IMR-90 (cell line): ENCODE measurements at regions not wholly inside any gene's neighbourhood (a gene's known extent, or its start where the extent isn't known, plus 50 kb on each side); places are given as distances from the start of the nearest gene placed in this dataset.

ENCODE experiments used
- ATAC-seq: fragments of 200-7000 bp; cut with Tn5 transposase; 2 replicates; pipeline ENCODE4 v1.9.1; 2020; ENCODE audit warnings: low read depth, mild to moderate bottlenecking, moderate library complexity
- BruUV-seq: library from RNA; stranded (reverse); fragments of 400-500 nt; replicated peaks from 2 replicates; lab custom pipeline; 2021; lab: Mats Ljungman, UMichigan
- CTCF ChIA-PET: fragments of 300-600 bp; formaldehyde crosslinking; extraction: SDS; loops from one replicate; lab custom pipeline; 2021; ENCODE audit warnings: antibody characterized with exemption; lab: Yijun Ruan, JAX
- POLR2A ChIA-PET: fragments of 300-600 bp; sonication (Branson Sonifier 250); formaldehyde crosslinking; loops from one replicate; lab custom pipeline; 2022; ENCODE audit warnings: antibody characterized with exemption; ENCODE audit not compliant: unreplicated experiment; lab: Charles Lee
- DNase-seq: peaks from one replicate; pipeline ENCODE4 v3.0.0; 2013
- H2AFZ ChIP-seq: replicated peaks from 2 replicates; pipeline ENCODE3; 2013; ENCODE audit warnings: low read length, mild to moderate bottlenecking; ENCODE audit not compliant: poor library complexity
- H2AK5ac ChIP-seq: 2 replicates; pipeline ENCODE4 v1.6.1; 2013; ENCODE audit warnings: low read depth, low read length, inconsistent platforms
- H2AK9ac ChIP-seq: replicated peaks from 2 replicates; pipeline ENCODE3; 2013; ENCODE audit warnings: mild to moderate bottlenecking, low read depth, low read length, moderate library complexity; ENCODE audit not compliant: poor library complexity
- H2BK120ac ChIP-seq: 2 replicates; pipeline ENCODE4 v1.6.1; 2013; ENCODE audit warnings: low read depth, low read length, inconsistent platforms
- H2BK15ac ChIP-seq: 3 replicates; pipeline ENCODE4 v1.6.1; 2013; ENCODE audit warnings: low read depth, low read length, inconsistent platforms
- H2BK20ac ChIP-seq: 2 replicates; pipeline ENCODE4 v1.6.1; 2013; ENCODE audit warnings: low read depth, mild to moderate bottlenecking, inconsistent platforms, low read length, moderate library complexity
- H2BK5ac ChIP-seq: 2 replicates; pipeline ENCODE4 v1.6.1; 2013; ENCODE audit warnings: mild to moderate bottlenecking, low read depth, low read length, inconsistent platforms; ENCODE audit not compliant: poor library complexity, severe bottlenecking
- H3K14ac ChIP-seq: replicated peaks from 2 replicates; pipeline ENCODE4 v1.6.1; 2013; ENCODE audit warnings: low read depth, low read length, inconsistent platforms
- H3K18ac ChIP-seq: 2 replicates; pipeline ENCODE4 v1.6.1; 2013; ENCODE audit warnings: low read depth, low read length, control low read depth
- H3K23ac ChIP-seq: 2 replicates; pipeline ENCODE4 v1.6.1; 2013; ENCODE audit warnings: low read depth, low read length, inconsistent platforms
- H3K27ac ChIP-seq: 2 replicates; pipeline ENCODE4 v1.5.1; 2013; ENCODE audit warnings: mild to moderate bottlenecking, control low read depth, low read length; ENCODE audit not compliant: insufficient read depth
- H3K27me3 ChIP-seq: 2 replicates; pipeline ENCODE4 v1.6.1; 2013; ENCODE audit warnings: low read length; ENCODE audit not compliant: control insufficient read depth, insufficient read depth
- H3K36me3 ChIP-seq: 2 replicates; pipeline ENCODE4 v1.6.1; 2013; ENCODE audit warnings: low read length, mixed read lengths; ENCODE audit not compliant: control insufficient read depth, insufficient read depth
- H3K4ac ChIP-seq: 2 replicates; pipeline ENCODE4 v1.6.1; 2013; ENCODE audit warnings: low read depth, low read length, inconsistent platforms
- H3K4me1 ChIP-seq: 2 replicates; pipeline ENCODE4 v1.6.1; 2013; ENCODE audit warnings: low read length, mixed read lengths; ENCODE audit not compliant: control insufficient read depth, insufficient read depth
- H3K4me2 ChIP-seq: 2 replicates; pipeline ENCODE4 v1.6.1; 2013; ENCODE audit warnings: low read depth, mild to moderate bottlenecking, control low read depth, low read length, moderate library complexity
- H3K4me3 ChIP-seq: 2 replicates; pipeline ENCODE4 v1.5.1; 2013; ENCODE audit warnings: low read depth, mild to moderate bottlenecking, control low read depth, low read length, moderate library complexity; ENCODE audit not compliant: insufficient read depth
- H3K56ac ChIP-seq: 2 replicates; pipeline ENCODE4 v1.6.1; 2013; ENCODE audit warnings: low read length, inconsistent platforms; ENCODE audit not compliant: insufficient read depth; ENCODE audit errors: extremely low read depth
- H3K79me1 ChIP-seq, 2 experiments: 2 replicates each; pipeline ENCODE4 v1.6.1; 2013; ENCODE audit warnings: low read length in 2 of 2, inconsistent platforms in 1 of 2, low read depth in 1 of 2
- H3K9ac ChIP-seq: 2 replicates; pipeline ENCODE4 v1.6.1; 2013; ENCODE audit warnings: low read depth, low read length, control low read depth
- H3K9me1 ChIP-seq: 2 replicates; pipeline ENCODE4 v1.6.1; 2013; ENCODE audit warnings: low read length, inconsistent platforms; ENCODE audit not compliant: insufficient read depth
- H3K9me3 ChIP-seq: 2 replicates; pipeline ENCODE4 v1.6.1; 2013; ENCODE audit warnings: low read length; ENCODE audit not compliant: control insufficient read depth, insufficient read depth
- H4K20me1 ChIP-seq: 2 replicates; pipeline ENCODE4 v1.6.1; 2013; ENCODE audit warnings: low read length, inconsistent platforms; ENCODE audit not compliant: insufficient read depth
- H4K5ac ChIP-seq: 2 replicates; pipeline ENCODE4 v1.6.1; 2013; ENCODE audit warnings: mild to moderate bottlenecking, low read depth, low read length, control low read depth
- H4K8ac ChIP-seq, 2 experiments: 2 replicates each; pipeline ENCODE4 v1.6.1; 2013; ENCODE audit warnings: low read depth in 2 of 2, low read length in 2 of 2, control low read depth in 1 of 2, inconsistent platforms in 1 of 2
- H4K91ac ChIP-seq: 2 replicates; pipeline ENCODE4 v1.6.1; 2013; ENCODE audit warnings: low read depth, low read length, inconsistent platforms; ENCODE audit not compliant: insufficient read depth
- BHLHE40 ChIP-seq: fragments of 150-350 bp; IDR thresholded peaks from 2 replicates; pipeline ENCODE4 v1.6.1; 2016; ENCODE audit warnings: mild to moderate bottlenecking, low read depth, low read length
- CEBPB ChIP-seq: IDR thresholded peaks from 2 replicates; pipeline ENCODE4 v1.6.1; 2012; ENCODE audit warnings: low read depth, low read length, improper control_type of control experiment
- CHD1 ChIP-seq: IDR thresholded peaks from 2 replicates; pipeline ENCODE4 v1.6.1; 2012; ENCODE audit warnings: low read depth, low read length, improper control_type of control experiment
- CTCF ChIP-seq: conservative IDR thresholded peaks from 2 replicates; pipeline ENCODE4 v1.5.1; 2012; ENCODE audit warnings: mild to moderate bottlenecking, low read depth, low read length, improper control_type of control experiment
- FOS ChIP-seq: fragments of 150-350 bp; IDR thresholded peaks from 2 replicates; pipeline ENCODE4 v1.6.1; 2016; ENCODE audit warnings: low read depth, low read length
- MAFK ChIP-seq: IDR thresholded peaks from 2 replicates; pipeline ENCODE4 v1.6.1; 2012; ENCODE audit warnings: low read depth, low read length, improper control_type of control experiment
- MAZ ChIP-seq: IDR thresholded peaks from 2 replicates; pipeline ENCODE4 v1.6.1; 2012; ENCODE audit warnings: low read depth, mild to moderate bottlenecking, low read length, improper control_type of control experiment, moderate library complexity, borderline replicate concordance
- POLR2A ChIP-seq: IDR thresholded peaks from 2 replicates; pipeline ENCODE4 v1.6.1; 2012; ENCODE audit warnings: mild to moderate bottlenecking, low read depth, low read length
- RCOR1 ChIP-seq: IDR thresholded peaks from 2 replicates; pipeline ENCODE4 v1.6.1; 2012; ENCODE audit warnings: mild to moderate bottlenecking, low read length, improper control_type of control experiment; ENCODE audit not compliant: insufficient replicate concordance
- RFX5 ChIP-seq: IDR thresholded peaks from 2 replicates; pipeline ENCODE4 v1.8.0; 2012; ENCODE audit warnings: low read depth, mild to moderate bottlenecking, low read length, moderate library complexity
- SMC3 ChIP-seq: fragments of 150-350 bp; IDR thresholded peaks from 2 replicates; pipeline ENCODE4 v1.6.1; 2016; ENCODE audit warnings: low read depth, mild to moderate bottlenecking, antibody characterized with exemption, low read length, moderate library complexity
- WGBS, 2 experiments: methylation state at CpG; one replicate each; pipeline versions ENCODE4 v1.1.5 to v1.1.7; 2013; ENCODE audit warnings: missing lambda C conversion rate in 2 of 2; ENCODE audit not compliant: insufficient read length in 1 of 2; ENCODE audit errors: extremely low coverage in 2 of 2; 5-methylcytosine and 5-hydroxymethylcytosine counted together
- dilution Hi-C: fragments of 300-500 bp; cut with HindIII; formaldehyde crosslinking; loops from one replicate; pipeline ENCODE4 v1.14.3; 2018; ENCODE audit warnings: low sequenced_read_pairs; ENCODE audit not compliant: unreplicated experiment
- in situ Hi-C: fragments of 300-500 bp; cut with MboI; formaldehyde crosslinking; loops from 3 replicates; pipeline ENCODE4 v1.14.3; 2019; ENCODE audit warnings: low sequenced_read_pairs, inconsistent platforms, mixed read lengths
- intact Hi-C: fragments of 100-400 bp; cut with micrococcal nuclease; formaldehyde crosslinking; loops from 2 replicates; pipeline ENCODE4 v1.10.0; 2022

GRCh38 chr7:149605696-149606095 lies 108.1 kb upstream of the ZNF746 start:
- DNase-seq (no peak), ATAC-seq (no peak)
- H3K56ac ChIP-seq, result no peak overlapping the region
- H3K79me1 ChIP-seq, result peaks cover 5 to 21% of the 10 kb centered on the region in 2 experiments
- BruUV-seq, result no TSS peak
- in situ Hi-C loops (no loop called here), intact Hi-C loops (no loop called here), dilution Hi-C loops (no loop called here)
- no peak overlapping the region for H2BK5ac ChIP-seq
- H4K5ac ChIP-seq, result no peak overlapping the region
- H3K27ac ChIP-seq, result no peak overlapping the region
- H3K36me3 ChIP-seq, result peaks cover 32% of the 10 kb centered on the region
- H3K4ac ChIP-seq, result no peak overlapping the region
- 0 out of 2 replicates have a peak, but pooled peaks cover 3% of the 10 kb centered on the region for H3K9me1 ChIP-seq
- H3K27me3 ChIP-seq, result no peaks in the 10 kb centered on the region
- no peak overlapping the region for H2AK9ac ChIP-seq
- H3K4me2 ChIP-seq, result no peak overlapping the region
- CTCF ChIA-PET, result no interaction called here
- H2BK15ac ChIP-seq, result no peak overlapping the region
- no peak overlapping the region for H3K18ac ChIP-seq
- no peak overlapping the region for H2BK20ac ChIP-seq
- TF ChIP-seq MAFK (no peak), RCOR1 (no peak), FOS (no peak), RFX5 (no peak), CTCF (no peak), MAZ (no peak), POLR2A (no peak), CHD1 (no peak), SMC3 (no peak), BHLHE40 (no peak), CEBPB (no peak)
- no peak overlapping the region for H3K23ac ChIP-seq
- POLR2A ChIA-PET, result no interaction called here
- no peak overlapping the region for H2AFZ ChIP-seq
- H4K20me1 ChIP-seq, result peaks cover 3% of the 10 kb centered on the region; the same call in 1 of the 2 replicates
- H3K4me1 ChIP-seq, result no peaks in the 10 kb centered on the region
- 93% methylated on average over 5 of the region's 6 CpGs; no CpG with 5 or more reads in 1 of the 2 experiments for WGBS, 2 experiments
- H4K8ac ChIP-seq, result no peak overlapping the region
- H2AK5ac ChIP-seq, result no peak overlapping the region
- no peak overlapping the region for H3K14ac ChIP-seq
- no peak overlapping the region for H4K91ac ChIP-seq
- H2BK120ac ChIP-seq, result no peak overlapping the region
- H3K4me3 ChIP-seq, result no peak overlapping the region
- no peaks in the 10 kb centered on the region for H3K9me3 ChIP-seq
- no peak overlapping the region for H3K9ac ChIP-seq
